ENCODE measurements at regions not wholly inside any gene's neighbourhood (a gene's known extent, or its start where the extent isn't known, plus 50 kb on each side); places are given as distances from the start of the nearest gene placed in this dataset.
"Not testable (repeated sequence)": the region's sequence is repeated elsewhere in the genome, so short reads cannot be mapped to it uniquely, and the experiment has no call there.

DNA sequence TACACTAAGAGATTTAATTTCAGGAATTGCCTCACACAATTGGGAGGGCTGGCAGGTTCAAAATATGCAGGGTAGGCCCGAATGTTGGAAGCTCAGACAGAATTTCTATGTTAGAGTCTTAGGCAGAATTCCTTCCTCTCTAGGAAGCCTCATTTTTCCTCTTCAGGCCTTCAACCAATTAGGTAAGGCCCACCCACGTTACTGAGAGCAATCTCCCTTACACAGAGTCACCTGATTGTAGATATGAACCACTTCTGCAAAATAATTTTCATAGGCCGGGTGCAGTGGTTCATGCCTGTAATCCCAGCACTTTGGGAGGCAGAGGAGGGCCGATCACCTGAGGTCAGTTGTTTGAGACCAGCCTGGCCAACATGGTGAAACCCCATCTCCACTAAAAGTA lies 50.2 kb upstream of the HIVEP1 start:
- DNase-seq: no peak

DNA sequence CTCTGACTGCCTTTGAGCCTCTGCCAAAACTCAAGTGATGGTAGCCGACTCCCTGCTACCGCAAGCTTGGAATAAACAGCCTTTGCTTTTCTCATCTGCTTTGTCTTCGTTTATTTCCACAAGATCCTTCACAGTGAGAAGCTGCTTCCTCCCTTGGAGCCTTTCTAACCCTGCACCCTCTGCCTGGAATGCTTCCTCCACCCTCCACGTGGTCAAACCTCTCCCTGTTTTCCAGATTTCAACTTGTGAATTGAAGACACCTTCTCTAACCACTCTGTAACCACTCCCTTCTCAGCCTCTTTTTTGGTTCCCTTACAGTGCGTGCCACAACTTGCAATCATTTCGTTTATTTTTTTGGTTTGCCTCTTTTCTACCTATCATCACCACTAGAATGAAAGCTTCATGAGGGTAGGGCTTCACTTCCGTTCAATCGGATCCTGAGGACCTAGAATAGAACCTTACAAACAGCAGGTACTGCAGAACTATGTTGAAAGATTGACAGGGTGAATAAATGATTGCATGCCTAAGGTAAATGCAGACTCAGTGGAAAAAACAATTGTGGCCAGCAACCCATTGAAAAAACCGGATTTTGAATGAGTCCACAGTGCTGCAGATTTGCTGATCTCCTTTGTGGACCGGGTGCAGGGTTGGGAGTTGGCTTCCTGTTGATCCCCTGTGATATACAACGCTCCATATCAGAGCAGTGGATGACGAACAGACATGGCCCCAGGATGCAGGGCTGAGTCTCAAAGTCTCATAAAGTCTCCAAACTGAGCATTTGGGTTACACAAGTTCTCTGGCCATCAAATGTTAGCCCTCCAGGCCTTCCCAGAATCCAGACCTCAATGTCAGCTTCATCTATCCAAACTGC lies 51.0 kb upstream of the HIVEP1 start:
- DNase-seq: no peak

DNA sequence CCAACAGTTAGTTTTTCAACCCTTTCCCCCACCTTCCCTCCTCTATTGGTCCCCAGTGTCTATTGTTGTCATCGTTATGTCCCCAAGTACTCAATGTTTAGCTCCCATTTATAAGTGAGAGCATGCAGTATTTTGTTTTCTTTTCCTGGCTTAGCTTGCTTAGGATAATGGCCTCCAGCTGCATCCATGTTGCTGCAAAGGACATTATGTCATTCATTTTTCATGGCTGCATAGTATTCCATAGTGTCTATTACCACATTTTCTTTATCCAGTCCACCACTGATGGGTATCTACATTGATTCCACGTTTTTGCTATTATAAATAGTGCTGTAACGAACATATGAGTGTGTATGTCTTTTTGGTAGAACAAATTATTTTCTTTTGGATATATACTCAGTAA lies 55.3 kb upstream of the HIVEP1 start:
- DNase-seq: no peak

DNA sequence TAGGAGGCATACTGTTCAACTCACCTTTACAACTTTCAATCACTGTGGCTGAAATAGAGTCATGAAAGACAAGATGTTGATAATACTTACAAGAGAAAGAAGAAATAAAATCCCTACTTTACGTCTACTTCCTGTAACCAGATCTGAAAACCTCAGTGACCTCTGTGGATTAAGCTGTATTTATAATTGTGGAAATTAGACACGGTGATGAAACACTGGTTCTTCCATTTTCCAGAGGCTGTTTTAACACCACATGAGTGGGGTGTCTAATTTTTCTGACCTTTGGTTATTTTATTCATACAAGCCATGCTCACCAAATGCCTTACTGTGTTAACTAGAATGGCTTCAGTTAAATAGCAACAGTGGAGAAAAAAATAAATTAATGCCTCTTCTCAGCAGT lies 58.5 kb upstream of the HIVEP1 start:
- no peak for DNase-seq

DNA sequence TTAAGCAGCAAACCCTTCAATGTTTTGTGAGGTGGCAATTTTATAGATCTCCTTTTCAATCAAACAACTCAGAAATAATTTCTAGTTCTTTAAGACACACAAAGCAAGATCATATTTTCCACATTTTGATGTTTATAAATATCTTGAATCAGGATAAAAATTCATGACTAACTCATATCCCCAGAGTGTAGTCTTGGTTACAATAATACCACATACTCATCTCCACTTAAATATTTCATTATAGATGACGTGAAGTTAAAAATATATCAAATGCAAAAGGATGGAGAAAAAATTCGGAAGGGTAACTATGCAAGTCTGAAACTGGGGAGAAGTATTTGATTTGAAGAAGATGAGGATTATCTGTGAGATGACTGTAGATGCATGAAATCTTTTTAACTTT lies 59.8 kb upstream of the HIVEP1 start:
- no peak for DNase-seq

DNA sequence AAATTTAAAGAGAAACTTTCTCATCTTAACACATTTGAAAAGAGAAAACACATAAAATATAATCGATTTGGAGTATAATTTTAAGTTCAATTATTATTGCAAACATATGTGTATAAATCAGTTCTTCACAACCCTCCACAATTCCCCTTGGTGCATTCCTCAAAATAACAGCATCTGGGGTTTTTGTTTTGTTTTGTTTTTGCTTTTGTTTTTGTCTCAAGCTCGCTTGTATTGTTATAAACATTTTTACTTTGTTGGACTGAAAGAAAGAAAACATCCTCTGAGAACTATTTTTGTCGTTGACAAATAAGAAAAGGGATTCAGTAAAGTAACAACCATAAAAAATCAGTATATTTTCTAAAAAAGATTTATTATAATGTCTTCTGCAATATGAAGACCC lies 60.2 kb upstream of the HIVEP1 start:
- DNase-seq: no peak

DNA sequence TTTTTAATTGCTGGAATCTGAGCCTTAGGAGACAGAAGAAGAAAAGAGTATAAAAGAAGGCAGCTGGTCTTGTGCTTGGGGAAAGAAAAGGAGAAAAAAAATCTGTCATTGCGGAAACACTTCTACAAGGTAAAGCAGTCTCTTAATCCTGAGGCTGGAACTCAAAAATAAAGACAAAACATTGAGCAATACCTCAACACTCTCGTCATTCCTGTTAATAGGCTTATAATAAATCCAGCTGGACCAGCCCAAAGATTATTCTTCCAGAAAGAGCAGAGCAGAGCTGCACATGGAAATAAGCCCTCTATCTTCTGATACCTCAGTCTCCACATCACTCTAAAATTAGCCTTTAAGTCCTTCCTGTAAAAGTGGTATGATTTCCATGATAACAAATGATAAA lies 62.0 kb upstream of the HIVEP1 start:
- no peak for DNase-seq

DNA sequence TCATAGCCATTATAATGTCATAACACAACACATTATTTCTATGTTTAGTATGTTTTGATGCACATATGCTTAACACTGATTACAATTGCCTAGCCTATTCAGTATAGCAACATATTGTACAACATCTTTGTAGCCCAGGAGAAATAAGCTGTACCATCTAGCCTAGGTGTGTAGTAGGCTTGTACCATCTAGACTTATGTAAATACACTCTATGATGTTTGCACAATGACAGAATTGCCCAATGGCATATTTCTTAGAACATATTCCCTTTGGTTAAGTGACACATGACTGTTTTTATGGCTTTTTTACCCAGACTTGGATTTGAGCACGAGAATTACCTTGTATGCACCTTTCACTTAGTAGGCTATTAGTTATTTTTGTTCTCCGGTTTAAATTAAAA lies 64.5 kb upstream of the HIVEP1 start:
- DNase-seq: no peak

DNA sequence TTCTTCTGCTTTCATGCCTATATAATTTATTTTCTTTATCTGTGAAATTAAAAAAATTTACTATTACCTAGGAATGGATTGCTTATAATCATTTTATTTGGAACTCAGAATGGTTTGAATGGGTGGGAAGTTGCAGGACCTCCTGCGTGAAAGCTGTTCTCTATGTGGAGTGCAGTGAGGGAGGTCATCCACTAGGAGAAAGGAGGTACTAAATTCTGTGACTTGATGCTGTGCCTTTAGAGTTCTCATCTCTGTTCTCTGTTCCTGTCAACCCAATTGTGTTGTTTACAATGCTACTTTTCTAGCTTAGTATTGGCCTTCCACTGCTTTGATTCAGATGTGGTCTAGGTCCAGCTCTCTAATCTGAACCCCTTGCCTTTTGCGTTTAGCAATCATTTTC lies 65.0 kb upstream of the HIVEP1 start:
- DNase-seq: no peak

DNA sequence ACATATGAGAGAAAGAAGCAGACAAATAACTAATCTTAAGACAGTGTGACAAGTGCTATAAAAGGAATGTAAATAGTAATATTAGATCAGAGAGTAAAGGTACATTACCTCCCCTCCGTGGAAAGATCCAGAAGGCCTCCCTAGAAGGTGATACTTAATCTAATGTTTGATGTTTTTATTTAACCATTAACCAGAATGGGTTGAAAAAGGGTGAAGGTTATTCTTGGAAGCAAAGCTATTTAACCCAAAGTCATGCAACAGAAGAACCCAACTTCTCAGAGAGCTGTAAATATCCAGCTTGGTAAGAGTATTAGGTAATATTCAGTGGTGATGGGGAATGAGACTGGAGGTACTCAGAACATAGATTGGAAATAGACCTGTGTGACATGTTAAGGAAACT lies 68.0 kb upstream of the HIVEP1 start:
- DNase-seq: no peak

DNA sequence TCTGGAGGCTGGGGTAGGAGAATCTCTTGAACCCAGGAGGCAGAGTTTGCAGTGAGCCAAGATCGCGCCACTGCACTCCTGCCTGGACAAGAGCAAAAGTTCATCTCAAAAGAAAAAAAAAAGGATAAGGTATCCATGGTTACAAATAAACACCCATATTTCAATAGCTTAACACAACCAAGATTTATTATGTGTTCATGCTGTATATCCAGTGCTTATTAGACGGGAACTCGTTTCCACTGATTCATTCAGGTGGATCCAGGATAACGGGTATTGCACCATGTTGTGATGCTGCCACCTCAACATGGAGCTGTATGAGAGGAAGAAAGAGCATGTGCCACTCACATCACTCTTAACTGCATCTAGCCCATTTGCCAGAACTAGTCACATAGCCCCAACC lies 69.1 kb upstream of the HIVEP1 start:
- DNase-seq: no peak

DNA sequence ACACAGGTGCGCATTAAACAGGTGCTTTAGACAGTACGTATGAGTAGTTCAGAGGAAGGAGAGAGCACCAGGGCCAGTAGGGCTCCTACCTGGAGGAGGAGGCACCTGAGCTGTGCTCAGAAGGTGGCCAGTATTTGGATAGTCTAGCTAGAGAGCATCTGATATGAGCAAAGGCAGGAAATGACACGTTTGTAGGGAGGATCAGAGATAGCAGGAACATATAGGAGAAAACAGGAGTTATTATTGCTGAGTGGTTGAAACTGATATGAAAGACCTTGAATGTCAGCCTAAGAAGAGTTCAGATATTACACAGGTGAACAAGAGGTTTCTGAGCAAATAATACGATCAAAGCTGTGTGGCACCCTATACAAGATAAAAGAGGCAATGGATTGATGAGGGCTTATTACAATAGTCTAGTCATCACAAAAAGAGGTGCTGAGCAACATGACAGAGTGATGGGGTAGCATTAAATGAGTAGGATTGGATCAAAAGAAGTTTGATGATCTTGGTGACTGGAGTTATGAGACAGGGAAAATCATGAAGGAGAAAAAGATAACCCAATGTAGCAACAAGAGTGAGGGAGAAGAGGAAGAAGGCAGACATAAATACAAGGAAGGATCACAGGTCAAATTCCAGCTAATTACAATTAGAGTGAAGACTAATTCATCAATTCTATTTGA lies 69.8 kb upstream of the HIVEP1 start:
- no peak for DNase-seq

DNA sequence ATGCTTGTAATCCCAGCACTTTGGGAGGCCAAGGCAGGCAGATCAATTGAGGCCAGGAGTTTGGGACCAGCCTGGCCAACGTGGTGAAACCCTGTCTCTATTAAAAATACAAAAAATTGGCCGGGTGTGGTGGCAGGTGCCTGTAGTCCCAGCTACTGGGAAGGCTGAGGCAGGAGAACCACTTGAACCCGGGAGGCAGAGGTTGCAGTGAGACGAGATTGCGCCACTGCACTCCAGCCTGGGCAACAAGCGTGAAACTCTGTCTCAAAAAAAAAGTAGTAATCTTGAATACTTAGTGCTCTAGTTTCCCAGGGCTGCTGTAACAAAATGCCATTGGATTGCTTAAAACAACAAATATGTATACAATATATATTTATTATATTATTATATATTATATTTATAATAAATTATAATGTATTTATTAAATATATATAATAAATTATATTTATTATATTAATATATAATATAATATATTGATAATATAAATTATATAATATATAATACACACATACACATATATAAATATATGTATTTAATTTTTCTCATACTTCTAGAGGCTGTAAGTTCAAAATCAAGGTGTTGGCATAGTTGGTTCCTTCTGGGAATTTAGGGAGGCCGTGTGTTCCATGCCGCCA lies 71.5 kb upstream of the HIVEP1 start:
- DNase-seq: not testable (repeated sequence)

DNA sequence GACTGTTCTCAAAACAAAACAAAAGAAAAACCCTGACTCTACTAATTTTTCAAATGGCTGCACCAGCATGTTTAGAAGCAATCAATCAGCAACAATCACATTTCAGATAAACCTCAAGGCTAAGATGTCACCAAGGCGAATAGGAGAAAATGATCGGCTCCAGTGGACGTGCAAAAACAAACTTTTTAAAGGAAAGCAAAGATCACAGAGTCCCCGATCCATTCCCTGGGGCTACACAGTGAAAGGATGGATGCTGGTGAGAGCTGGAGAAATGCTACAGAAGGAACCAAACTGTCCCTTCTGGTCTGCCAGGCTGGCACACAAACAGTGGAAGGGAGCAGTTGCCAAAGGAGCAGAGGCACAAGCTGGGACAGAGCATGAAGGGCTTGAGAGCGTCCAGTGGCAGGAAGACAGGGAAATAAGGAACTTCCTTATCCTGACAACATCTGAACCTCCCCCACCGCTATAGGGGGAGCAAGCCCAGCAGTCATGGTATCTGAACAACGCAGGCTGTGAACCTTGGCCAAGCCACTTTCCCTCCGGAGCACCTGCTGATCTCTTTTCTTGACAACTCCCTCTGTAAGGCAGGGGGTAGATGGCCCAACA lies 73.7 kb upstream of the HIVEP1 start:
- no peak for DNase-seq

DNA sequence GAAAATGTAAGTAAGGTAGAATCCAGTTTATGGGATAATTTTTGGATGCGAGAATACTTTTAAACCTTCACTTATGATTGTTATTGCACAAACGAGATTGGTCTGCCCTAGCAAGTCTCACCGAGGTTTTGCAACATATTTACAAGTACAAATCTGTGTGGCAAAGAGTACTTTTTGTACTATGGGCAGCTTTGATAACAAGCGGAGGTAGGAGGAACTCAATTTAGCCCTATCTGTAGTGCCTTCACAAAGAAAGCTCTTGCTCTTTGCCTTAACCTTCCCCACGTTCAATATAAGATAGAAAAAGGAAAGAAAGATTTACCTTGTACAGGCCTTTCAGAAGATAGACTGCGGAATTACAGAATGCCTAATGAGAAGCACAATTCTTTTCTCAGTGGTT lies 77.5 kb upstream of the HIVEP1 start:
- no peak for DNase-seq

DNA sequence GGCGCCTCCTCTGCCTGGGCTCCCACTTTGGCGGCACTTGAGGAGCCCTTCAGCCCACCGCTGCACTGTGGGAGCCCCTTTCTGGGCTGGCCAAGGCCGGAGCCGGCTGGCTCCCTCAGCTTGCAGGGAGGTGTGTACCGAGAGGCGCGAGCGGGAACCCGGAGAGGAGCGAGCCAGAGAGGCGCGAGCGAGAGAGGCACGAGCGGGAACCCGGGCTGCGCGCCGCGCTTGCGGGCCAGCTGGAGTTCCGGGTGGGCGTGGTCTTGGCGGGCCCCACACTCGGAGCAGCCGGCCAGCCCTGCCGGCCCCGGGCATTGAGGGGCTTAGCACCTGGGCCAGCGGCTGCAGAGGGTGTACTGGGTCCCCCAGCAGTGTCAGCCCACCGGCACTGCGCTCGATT lies 79.2 kb upstream of the HIVEP1 start:
- DNase-seq: not testable (repeated sequence)

DNA sequence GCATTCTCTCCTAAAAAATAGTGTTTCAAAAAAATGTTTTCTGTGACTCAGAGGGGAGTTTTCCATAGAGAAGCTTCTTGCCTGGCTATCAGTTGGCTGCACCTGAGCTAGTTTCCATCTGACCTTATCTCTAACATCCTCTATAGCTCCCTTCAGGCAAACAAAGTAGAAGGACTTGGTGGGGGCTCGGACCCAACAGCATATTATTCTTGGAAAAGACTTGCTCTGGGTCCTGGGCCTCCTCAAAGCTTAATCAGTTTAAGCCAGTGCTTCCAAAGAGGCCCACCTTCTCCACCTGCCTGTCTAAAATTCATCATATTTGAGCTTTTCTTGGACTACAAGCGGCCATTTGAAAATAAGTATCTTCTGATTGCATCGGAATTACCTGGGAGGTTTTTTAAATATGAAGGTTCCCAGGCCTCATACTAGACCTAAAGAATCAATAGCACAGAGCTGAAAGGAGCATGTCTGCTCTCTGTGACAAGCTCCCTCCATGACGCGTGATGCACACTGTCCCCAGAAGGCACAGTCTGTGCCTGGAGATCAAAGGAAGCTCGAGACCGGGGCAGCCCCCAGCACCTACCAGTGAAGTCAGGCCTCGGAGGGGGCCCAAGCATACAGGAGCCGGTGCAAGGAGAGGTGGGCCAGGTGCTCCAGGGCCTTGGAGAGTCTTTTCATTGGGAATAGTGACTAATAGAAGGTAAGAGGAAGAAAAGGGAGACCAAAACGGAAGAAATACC lies 80.6 kb upstream of the HIVEP1 start:
- peak; percentile 31 for DNase-seq

DNA sequence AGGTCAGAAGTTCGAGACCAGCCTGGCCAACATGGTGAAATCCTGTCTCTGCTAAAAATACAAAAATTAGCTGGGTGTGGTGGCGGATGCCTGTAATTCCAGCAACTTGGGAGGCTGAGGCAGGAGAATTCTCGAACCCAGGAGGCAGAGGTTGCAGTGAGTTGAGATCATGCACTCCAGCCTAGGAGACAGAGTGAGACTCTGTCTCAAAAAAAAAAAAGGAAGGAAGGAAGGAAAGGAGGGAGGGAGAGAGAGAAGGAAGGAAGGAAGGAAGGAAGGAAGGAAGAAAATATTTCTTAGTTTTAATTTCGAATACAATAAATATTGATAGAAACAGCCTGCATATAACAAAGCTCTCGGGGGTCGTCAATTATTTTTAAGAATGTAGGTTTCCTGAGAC lies 81.3 kb upstream of the HIVEP1 start:
- DNase-seq: not testable (repeated sequence)

DNA sequence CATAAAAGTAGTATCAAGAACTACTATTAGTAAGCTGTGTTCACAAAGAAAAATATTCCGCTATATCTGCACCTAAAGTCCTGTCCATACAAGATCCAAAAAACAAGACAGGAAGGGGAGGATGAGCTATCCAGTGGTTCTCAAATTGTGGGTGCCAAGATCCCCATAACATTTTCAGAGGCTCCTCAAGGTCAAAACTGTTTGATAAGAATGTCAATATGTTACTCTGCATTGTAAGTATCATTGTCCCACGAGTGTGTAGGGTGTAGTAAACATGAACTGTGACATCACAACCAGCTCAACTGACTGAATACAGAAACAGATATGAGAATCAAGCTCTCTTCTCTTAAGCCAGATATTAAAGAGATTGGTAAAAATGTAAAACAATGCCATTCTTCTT lies 81.9 kb upstream of the HIVEP1 start:
- no peak for DNase-seq

DNA sequence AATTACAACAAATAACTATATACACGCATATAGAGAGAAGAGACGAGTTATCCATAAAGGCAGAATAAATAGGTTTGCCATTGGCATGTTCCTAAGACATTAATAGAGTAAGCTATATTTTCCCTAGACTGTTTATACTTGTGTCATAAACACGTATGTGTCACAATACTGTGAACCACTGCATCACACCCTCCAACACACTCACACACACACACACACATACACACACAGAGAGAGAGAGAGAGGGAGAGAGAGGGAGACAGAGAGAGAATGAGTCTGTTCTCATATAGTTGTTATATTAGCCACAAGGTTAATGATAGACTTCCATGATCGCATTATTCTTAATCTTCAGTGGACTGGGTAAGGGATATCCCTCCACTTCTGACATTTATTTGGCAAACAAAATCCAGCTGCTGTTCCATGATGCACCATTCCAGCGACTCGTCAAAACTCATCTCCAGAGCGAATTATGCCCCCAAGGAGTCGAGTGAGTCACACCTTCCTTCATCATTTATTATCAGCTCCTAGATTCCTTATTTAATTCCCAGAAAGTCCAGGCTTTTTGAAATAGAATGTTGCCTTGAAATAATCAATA lies 82.8 kb upstream of the HIVEP1 start:
- DNase-seq: no peak

DNA sequence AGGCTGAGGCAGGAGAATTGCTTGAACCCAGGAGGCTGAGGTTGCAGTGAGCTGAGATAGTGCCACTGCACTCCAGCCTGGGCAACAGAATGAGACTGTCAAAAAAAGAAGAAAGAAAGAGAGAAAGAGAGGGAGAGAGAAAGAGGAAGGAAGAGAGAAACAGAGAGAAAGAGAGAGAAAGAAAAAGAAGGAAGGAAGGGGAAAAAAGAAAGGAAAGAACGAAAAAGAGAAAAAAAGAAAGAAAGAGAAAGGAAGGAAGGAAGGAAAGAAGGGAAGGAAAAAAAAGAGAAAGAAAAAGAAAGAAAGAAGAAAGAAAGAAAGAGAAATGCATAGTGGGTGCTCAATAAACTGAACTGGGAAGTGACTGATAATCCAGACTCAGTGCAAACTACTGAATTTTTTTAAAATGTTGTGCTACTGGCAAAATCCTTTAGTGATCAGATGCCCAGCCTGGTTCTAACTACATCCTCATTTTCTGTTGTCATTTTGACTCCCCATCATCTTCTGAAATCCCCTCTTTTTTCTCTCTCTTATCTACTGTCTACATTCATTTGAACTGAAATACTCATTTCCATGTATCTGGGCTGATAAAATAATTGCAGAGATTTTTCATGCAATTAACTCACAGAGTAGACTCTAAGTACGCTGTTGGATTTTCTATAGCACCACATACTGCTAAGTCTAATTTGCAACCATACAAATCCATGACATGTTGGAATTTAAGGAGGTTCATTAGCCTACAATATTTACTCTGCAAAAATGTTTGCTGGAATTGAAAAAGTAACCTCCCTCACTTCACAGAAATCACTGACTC lies 85.3 kb upstream of the HIVEP1 start:
- no peak for DNase-seq

DNA sequence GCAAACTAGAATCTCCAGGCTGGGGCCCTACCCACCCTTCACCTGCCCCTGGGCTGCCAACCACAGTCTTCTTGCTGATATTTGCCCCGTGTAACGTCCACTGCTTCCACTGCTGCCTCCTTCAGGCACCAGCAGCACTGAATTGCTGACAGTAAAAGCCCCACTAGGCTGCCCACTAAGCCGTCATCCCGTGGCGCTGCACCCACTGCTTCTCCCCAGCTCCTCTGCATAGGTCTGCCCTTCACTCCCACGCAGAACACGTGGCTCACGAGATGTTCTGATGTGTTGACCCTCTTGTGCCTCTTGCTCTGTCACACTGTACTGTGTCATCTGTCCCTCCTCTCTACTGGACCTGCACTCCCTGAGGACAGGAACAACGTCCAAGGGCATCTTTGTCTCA lies 86.3 kb upstream of the HIVEP1 start:
- no peak for DNase-seq
